Astrocyte (in vitro differentiated cells and primary cell): ENCODE measurements at regions not wholly inside any gene's neighbourhood (a gene's known extent, or its start where the extent isn't known, plus 50 kb on each side); places are given as distances from the start of the nearest gene placed in this dataset.

Experiments
- EZH2 ChIP-seq: IDR thresholded peaks from 2 replicates; pipeline ENCODE4 v1.6.1; 2012; ENCODE audit warnings: mild to moderate bottlenecking, low read length, inconsistent platforms; ENCODE audit not compliant: insufficient read depth
- TF ChIP-seq, protein P1 (sequence below): IDR thresholded peaks from 2 replicates; pipeline ENCODE4 v1.5.1; 2011; ENCODE audit warnings: low read depth, mild to moderate bottlenecking, inconsistent platforms, low read length, moderate library complexity; ENCODE audit not compliant: insufficient read depth

DNA sequence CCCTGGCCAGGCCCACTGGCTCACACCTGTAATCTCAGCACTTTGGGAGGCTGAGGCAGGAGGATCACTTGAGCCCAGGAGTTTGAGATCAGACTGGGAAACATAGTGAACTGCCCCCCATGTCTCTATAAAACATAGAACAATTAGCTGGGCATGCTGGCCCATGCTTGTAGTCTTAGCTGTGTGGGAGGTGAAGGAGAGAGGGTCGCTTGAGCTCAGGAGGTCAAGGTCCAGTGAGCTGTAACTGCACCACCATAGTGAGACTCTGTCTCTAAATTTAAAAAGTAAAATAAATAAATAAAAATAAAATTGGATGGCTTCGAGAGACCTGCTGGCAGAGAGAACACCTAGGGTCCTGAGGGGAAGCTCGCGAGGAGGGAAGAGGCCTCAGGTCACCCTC is 69.9 kb upstream of the PARD3 start:
- TF ChIP-seq, protein P1, sequence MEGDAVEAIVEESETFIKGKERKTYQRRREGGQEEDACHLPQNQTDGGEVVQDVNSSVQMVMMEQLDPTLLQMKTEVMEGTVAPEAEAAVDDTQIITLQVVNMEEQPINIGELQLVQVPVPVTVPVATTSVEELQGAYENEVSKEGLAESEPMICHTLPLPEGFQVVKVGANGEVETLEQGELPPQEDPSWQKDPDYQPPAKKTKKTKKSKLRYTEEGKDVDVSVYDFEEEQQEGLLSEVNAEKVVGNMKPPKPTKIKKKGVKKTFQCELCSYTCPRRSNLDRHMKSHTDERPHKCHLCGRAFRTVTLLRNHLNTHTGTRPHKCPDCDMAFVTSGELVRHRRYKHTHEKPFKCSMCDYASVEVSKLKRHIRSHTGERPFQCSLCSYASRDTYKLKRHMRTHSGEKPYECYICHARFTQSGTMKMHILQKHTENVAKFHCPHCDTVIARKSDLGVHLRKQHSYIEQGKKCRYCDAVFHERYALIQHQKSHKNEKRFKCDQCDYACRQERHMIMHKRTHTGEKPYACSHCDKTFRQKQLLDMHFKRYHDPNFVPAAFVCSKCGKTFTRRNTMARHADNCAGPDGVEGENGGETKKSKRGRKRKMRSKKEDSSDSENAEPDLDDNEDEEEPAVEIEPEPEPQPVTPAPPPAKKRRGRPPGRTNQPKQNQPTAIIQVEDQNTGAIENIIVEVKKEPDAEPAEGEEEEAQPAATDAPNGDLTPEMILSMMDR = no peak
- no peak for TF ChIP-seq EZH2
